IMR-90 (cell line): ENCODE measurements at regions not wholly inside any gene's neighbourhood (a gene's known extent, or its start where the extent isn't known, plus 50 kb on each side); places are given as distances from the start of the nearest gene placed in this dataset.

Experiments
- BHLHE40 ChIP-seq: fragments of 150-350 bp; IDR thresholded peaks from 2 replicates; pipeline ENCODE4 v1.6.1; 2016; ENCODE audit warnings: mild to moderate bottlenecking, low read depth, low read length
- CEBPB ChIP-seq: IDR thresholded peaks from 2 replicates; pipeline ENCODE4 v1.6.1; 2012; ENCODE audit warnings: low read depth, low read length, improper control_type of control experiment
- CHD1 ChIP-seq: IDR thresholded peaks from 2 replicates; pipeline ENCODE4 v1.6.1; 2012; ENCODE audit warnings: low read depth, low read length, improper control_type of control experiment
- CTCF ChIP-seq: conservative IDR thresholded peaks from 2 replicates; pipeline ENCODE4 v1.5.1; 2012; ENCODE audit warnings: mild to moderate bottlenecking, low read depth, low read length, improper control_type of control experiment
- FOS ChIP-seq: fragments of 150-350 bp; IDR thresholded peaks from 2 replicates; pipeline ENCODE4 v1.6.1; 2016; ENCODE audit warnings: low read depth, low read length
- MAFK ChIP-seq: IDR thresholded peaks from 2 replicates; pipeline ENCODE4 v1.6.1; 2012; ENCODE audit warnings: low read depth, low read length, improper control_type of control experiment
- MAZ ChIP-seq: IDR thresholded peaks from 2 replicates; pipeline ENCODE4 v1.6.1; 2012; ENCODE audit warnings: low read depth, mild to moderate bottlenecking, low read length, improper control_type of control experiment, moderate library complexity, borderline replicate concordance
- MXI1 ChIP-seq: IDR thresholded peaks from 2 replicates; pipeline ENCODE4 v1.6.1; 2012; ENCODE audit warnings: low read depth, mild to moderate bottlenecking, low read length, moderate library complexity, borderline replicate concordance
- NFE2L2 ChIP-seq: fragments of 150-350 bp; IDR thresholded peaks from 2 replicates; pipeline ENCODE4 v1.6.1; 2016; ENCODE audit warnings: low read depth, mild to moderate bottlenecking, low read length
- POLR2A ChIP-seq: IDR thresholded peaks from 2 replicates; pipeline ENCODE4 v1.6.1; 2012; ENCODE audit warnings: mild to moderate bottlenecking, low read depth, low read length
- RAD21 ChIP-seq: IDR thresholded peaks from 2 replicates; pipeline ENCODE4 v1.6.1; 2012; ENCODE audit warnings: low read length, improper control_type of control experiment
- RFX5 ChIP-seq: IDR thresholded peaks from 2 replicates; pipeline ENCODE4 v1.8.0; 2012; ENCODE audit warnings: low read depth, mild to moderate bottlenecking, low read length, moderate library complexity
- SMC3 ChIP-seq: fragments of 150-350 bp; IDR thresholded peaks from 2 replicates; pipeline ENCODE4 v1.6.1; 2016; ENCODE audit warnings: low read depth, mild to moderate bottlenecking, antibody characterized with exemption, low read length, moderate library complexity

DNA sequence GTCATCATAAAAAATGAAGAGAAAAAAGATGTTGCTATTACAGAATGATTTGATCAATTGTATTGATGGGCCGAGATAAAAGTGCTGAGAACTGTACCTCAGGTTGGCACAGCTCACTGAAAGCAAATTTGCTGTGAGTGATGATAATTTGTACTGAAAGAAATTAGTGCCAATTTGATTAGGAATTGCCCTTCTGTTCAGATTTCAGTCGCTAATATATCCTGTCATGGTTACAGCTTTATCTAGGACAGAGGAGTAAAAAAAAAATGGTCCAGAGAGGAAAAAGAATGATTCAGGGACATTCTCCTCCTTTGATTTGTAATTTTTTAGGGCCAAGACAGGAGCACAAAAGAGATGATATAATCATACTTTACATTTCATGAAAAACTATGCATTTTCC is 1264.2 kb downstream of the ROBO2 start:
- TF ChIP-seq MAFK = no peak
- TF ChIP-seq MXI1 = no peak
- no peak for TF ChIP-seq POLR2A
- no peak for TF ChIP-seq CTCF
- no peak for TF ChIP-seq FOS
- TF ChIP-seq RFX5 = no peak
- TF ChIP-seq MAZ = no peak
- no peak for TF ChIP-seq SMC3
- TF ChIP-seq RAD21 = no peak
- no peak for TF ChIP-seq NFE2L2
- no peak for TF ChIP-seq CEBPB
- TF ChIP-seq CHD1 = no peak
- TF ChIP-seq BHLHE40 = no peak
